Adrenal gland (tissue), 5 donors: ENCODE measurements at regions not wholly inside any gene's neighbourhood (a gene's known extent, or its start where the extent isn't known, plus 50 kb on each side); places are given as distances from the start of the nearest gene placed in this dataset.

ENCODE experiments used
- POLR2A ChIP-seq, 2 donors: fragments of 450-650 bp; IDR thresholded peaks; one replicate each; pipeline ENCODE4 v1.6.1; 2017; ENCODE audit warnings: antibody characterized with exemption in 2 of 2, mild to moderate bottlenecking in 2 of 2, moderate library complexity in 1 of 2
- TF ChIP-seq, protein P1 (sequence below), 6 experiments: fragments of 450-650 bp in 4 of 6; fragments of 200-600 bp in 2 of 6; sonication (generic) in 1 of 6; IDR thresholded peaks; 1 replicate in 5 of 6; 2 replicates in 1 of 6; pipeline versions ENCODE4 v1.5.1 to v1.8.0; 2016 to 2021; ENCODE audit warnings: antibody characterized with exemption in 6 of 6, mild to moderate bottlenecking in 2 of 6, moderate library complexity in 1 of 6
- donor health status: DM: no; HTN: no; CAD: no.

- TF ChIP-seq, protein P1, sequence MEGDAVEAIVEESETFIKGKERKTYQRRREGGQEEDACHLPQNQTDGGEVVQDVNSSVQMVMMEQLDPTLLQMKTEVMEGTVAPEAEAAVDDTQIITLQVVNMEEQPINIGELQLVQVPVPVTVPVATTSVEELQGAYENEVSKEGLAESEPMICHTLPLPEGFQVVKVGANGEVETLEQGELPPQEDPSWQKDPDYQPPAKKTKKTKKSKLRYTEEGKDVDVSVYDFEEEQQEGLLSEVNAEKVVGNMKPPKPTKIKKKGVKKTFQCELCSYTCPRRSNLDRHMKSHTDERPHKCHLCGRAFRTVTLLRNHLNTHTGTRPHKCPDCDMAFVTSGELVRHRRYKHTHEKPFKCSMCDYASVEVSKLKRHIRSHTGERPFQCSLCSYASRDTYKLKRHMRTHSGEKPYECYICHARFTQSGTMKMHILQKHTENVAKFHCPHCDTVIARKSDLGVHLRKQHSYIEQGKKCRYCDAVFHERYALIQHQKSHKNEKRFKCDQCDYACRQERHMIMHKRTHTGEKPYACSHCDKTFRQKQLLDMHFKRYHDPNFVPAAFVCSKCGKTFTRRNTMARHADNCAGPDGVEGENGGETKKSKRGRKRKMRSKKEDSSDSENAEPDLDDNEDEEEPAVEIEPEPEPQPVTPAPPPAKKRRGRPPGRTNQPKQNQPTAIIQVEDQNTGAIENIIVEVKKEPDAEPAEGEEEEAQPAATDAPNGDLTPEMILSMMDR (IDR thresholded peaks at IDR 0.05) = no peak
- no peak for TF ChIP-seq POLR2A (IDR thresholded peaks at IDR 0.05)
These were observed 1181.4 kb upstream of the TENM3 start for GRCh38 chr4:181061787-181062186.
